ENCODE measurements at regions not wholly inside any gene's neighbourhood (a gene's known extent, or its start where the extent isn't known, plus 50 kb on each side); places are given as distances from the start of the nearest gene placed in this dataset.
"Not testable (repeated sequence)": the region's sequence is repeated elsewhere in the genome, so short reads cannot be mapped to it uniquely, and the experiment has no call there.

DNA sequence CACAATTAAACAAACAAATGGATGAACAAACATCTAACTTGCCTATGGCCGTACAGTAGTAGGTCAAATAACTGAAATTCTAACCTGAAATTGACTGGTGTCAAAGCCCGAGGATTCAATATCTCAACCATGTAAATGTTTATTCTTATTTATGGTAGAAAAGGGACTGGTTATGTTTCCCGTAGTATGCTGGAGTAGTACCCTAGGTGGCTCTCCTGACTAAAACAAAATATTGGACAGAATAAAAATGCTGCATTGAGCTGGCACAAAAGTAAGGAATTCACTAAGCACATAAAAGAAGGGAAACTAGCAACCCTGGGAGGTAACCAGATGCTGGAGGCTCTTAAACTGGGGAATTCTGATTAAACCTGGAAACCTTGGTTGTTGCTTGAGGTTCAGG, 117.1 kb upstream of the PREP start:
- no peaks in the 10 kb centered on the region for H3K36me3 Mint-ChIP-seq (ENCODE audit: low read depth, unreplicated experiment)
- no peaks in the 10 kb centered on the region for H3K9me3 Mint-ChIP-seq (ENCODE audit: unreplicated experiment)
- no peak for TF ChIP-seq CTCF (IDR thresholded peaks at IDR 0.05; ENCODE audit: unreplicated experiment)
- H3K27ac Mint-ChIP-seq (ENCODE audit: unreplicated experiment), result no peak overlapping the region
- H3K4me3 Mint-ChIP-seq (ENCODE audit: unreplicated experiment), result no peak overlapping the region
- H3K4me1 Mint-ChIP-seq (ENCODE audit: unreplicated experiment), result peaks cover 3% of the 10 kb centered on the region
- no peak for DNase-seq (ENCODE audit: low spot score)
- H3K27me3 Mint-ChIP-seq (ENCODE audit: unreplicated experiment), result peaks cover 1% of the 10 kb centered on the region

DNA sequence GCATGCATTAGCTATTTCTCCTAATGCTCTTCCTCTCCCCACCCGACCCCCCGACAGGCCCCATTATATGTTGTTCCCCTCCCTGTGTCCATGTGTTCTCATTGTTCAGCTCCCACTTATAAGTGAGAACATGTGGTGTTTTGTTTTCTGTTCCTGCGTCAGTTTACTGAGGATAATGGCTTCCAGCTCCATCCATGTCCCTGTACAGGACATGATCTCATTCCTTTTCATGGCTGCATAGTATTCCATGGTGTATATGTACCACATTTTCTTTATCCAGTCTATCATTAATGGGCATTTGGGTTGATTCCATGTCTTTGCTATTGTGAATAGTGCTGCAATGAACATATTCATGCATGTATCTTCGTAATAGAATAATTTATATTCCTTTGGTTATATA, 116.1 kb upstream of the PREP start:
- not testable (repeated sequence) for H3K9me3 Mint-ChIP-seq (ENCODE audit: unreplicated experiment); H3K4me3 Mint-ChIP-seq (ENCODE audit: unreplicated experiment); H3K36me3 Mint-ChIP-seq (ENCODE audit: low read depth, unreplicated experiment)

DNA sequence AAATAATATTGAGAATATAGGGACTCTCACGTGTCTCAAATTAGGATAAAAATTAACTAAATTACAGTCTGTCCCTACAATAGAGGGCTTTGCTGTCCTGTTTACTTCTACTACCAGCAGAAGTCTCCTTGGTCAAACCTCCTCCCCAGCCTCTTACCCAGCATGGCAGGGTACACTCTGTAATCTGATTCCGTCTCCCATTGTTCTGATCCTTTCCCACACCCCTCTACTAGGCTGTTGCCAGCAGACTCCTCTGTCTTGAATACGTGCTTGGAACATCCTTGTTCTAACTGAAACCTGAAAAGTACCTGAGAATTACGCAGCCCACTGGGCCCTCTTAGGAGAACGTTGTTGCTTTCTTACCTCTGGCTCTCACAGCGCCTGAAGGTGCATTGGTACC, 112.2 kb upstream of the PREP start:
- Mint-ChIP-seq H3K9me3 (ENCODE audit: unreplicated experiment) (no peaks in the 10 kb centered on the region), H3K4me3 (ENCODE audit: unreplicated experiment) (no peak overlapping the region), H3K27ac (ENCODE audit: unreplicated experiment) (no peak overlapping the region), H3K4me1 (ENCODE audit: unreplicated experiment) (peaks cover 11% of the 10 kb centered on the region), H3K36me3 (ENCODE audit: low read depth, unreplicated experiment) (no peaks in the 10 kb centered on the region), H3K27me3 (ENCODE audit: unreplicated experiment) (peaks cover 1% of the 10 kb centered on the region)
- TF ChIP-seq CTCF (IDR thresholded peaks at IDR 0.05; ENCODE audit: unreplicated experiment), result no peak
- no peak for DNase-seq (ENCODE audit: low spot score)

More for the DNA sequence above, 116.1 kb upstream of the PREP start:
- DNase-seq (ENCODE audit: low spot score); H3K27me3 Mint-ChIP-seq (ENCODE audit: unreplicated experiment); H3K4me1 Mint-ChIP-seq (ENCODE audit: unreplicated experiment); H3K27ac Mint-ChIP-seq (ENCODE audit: unreplicated experiment): not testable (repeated sequence)

- Mint-ChIP-seq H3K4me1 (ENCODE audit: unreplicated experiment) (peaks cover 19% of the 10 kb centered on the region), H3K36me3 (ENCODE audit: low read depth, unreplicated experiment) (no peaks in the 10 kb centered on the region), H3K4me3 (ENCODE audit: unreplicated experiment) (no peak overlapping the region), H3K9me3 (ENCODE audit: unreplicated experiment) (no peaks in the 10 kb centered on the region), H3K27me3 (ENCODE audit: unreplicated experiment) (peaks cover 1% of the 10 kb centered on the region), H3K27ac (ENCODE audit: unreplicated experiment) (no peak overlapping the region)
- DNase-seq (ENCODE audit: low spot score), result no peak
- TF ChIP-seq CTCF (IDR thresholded peaks at IDR 0.05; ENCODE audit: unreplicated experiment), result no peak
These were observed 111.4 kb upstream of the PREP start for GRCh38 chr6:105514306-105514705.

DNA sequence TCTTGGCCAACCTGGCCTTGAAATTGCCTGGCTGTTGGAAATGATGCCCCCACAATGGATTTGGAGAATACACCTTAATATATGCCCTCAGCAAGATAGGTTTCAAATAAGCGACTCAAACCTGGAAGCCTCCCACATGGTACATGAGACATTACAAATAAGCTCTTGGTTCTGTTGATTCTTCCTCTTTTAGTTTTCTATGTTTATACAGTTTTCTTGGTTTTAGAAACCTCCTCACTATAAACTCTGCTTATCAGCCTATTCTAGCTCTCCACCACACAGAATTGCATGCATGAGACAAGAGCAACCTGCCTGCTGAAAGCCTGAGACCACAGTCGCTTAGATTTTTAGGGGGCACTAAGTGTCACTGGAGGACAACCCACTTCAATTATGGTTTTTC, 108.8 kb upstream of the PREP start:
- no peaks in the 10 kb centered on the region for H3K36me3 Mint-ChIP-seq (ENCODE audit: low read depth, unreplicated experiment)
- H3K27ac Mint-ChIP-seq (ENCODE audit: unreplicated experiment), result no peak overlapping the region
- no peak overlapping the region for H3K4me3 Mint-ChIP-seq (ENCODE audit: unreplicated experiment)
- peaks cover 20% of the 10 kb centered on the region for H3K4me1 Mint-ChIP-seq (ENCODE audit: unreplicated experiment)
- H3K27me3 Mint-ChIP-seq (ENCODE audit: unreplicated experiment), result peaks cover 1% of the 10 kb centered on the region
- TF ChIP-seq CTCF (IDR thresholded peaks at IDR 0.05; ENCODE audit: unreplicated experiment), result no peak
- H3K9me3 Mint-ChIP-seq (ENCODE audit: unreplicated experiment), result no peaks in the 10 kb centered on the region
- DNase-seq (ENCODE audit: low spot score), result no peak

GRCh38 chr6:105510746-105511145, 107.9 kb upstream of the PREP start:
- DNase-seq (ENCODE audit: low spot score), result no peak
- H3K4me1 Mint-ChIP-seq (ENCODE audit: unreplicated experiment), result peaks cover 20% of the 10 kb centered on the region
- no peaks in the 10 kb centered on the region for H3K36me3 Mint-ChIP-seq (ENCODE audit: low read depth, unreplicated experiment)
- H3K9me3 Mint-ChIP-seq (ENCODE audit: unreplicated experiment), result no peaks in the 10 kb centered on the region
- H3K4me3 Mint-ChIP-seq (ENCODE audit: unreplicated experiment), result no peak overlapping the region
- no peak overlapping the region for H3K27ac Mint-ChIP-seq (ENCODE audit: unreplicated experiment)
- no peaks in the 10 kb centered on the region for H3K27me3 Mint-ChIP-seq (ENCODE audit: unreplicated experiment)
- TF ChIP-seq CTCF (IDR thresholded peaks at IDR 0.05; ENCODE audit: unreplicated experiment), result no peak
